ENCODE measurements at regions not wholly inside any gene's neighbourhood (a gene's known extent, or its start where the extent isn't known, plus 50 kb on each side); places are given as distances from the start of the nearest gene placed in this dataset.

- TF ChIP-seq CTCF (IDR thresholded peaks at IDR 0.05 in 2 of 3, conservative IDR thresholded peaks at IDR 0.05 in 1 of 3; ENCODE audit: borderline replicate concordance in 1 of 3, insufficient read depth in 1 of 3, low read depth in 2 of 3, low read length in 2 of 3) (no peak), POLR2AphosphoS5 (IDR thresholded peaks at IDR 0.05; ENCODE audit: low read depth, low read length) (no peak), POLR2A (IDR thresholded peaks at IDR 0.05; ENCODE audit: borderline replicate concordance, extremely low read depth, insufficient read depth, insufficient read length) (no peak), EZH2phosphoT487 (IDR thresholded peaks at IDR 0.05; ENCODE audit: borderline replicate concordance) (no peak), YY1 (IDR thresholded peaks at IDR 0.05; ENCODE audit: extremely low read depth, insufficient replicate concordance, low read depth, low read length) (no peak), ELF1 (IDR thresholded peaks at IDR 0.05; ENCODE audit: borderline replicate concordance, low read depth) (no peak), EGR1 (IDR thresholded peaks at IDR 0.05; ENCODE audit: low read depth) (no peak), FOSL1 (IDR thresholded peaks at IDR 0.05; ENCODE audit: low read depth) (no peak)
- TF ChIP-seq, protein P1, sequence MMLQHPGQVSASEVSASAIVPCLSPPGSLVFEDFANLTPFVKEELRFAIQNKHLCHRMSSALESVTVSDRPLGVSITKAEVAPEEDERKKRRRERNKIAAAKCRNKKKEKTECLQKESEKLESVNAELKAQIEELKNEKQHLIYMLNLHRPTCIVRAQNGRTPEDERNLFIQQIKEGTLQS (IDR thresholded peaks at IDR 0.05): no peak
Observed at GRCh38 chr11:87635001-87635400, 540.2 kb downstream of the RAB38 start.

Measured in HCT116 (cell line).